Activated T-helper 17 cell treated with anti-CD3 and anti-CD28 coated beads, Interleukin-2, amount 50 U/mL, for 72 hours (primary cell): ENCODE measurements at regions not wholly inside any gene's neighbourhood (a gene's known extent, or its start where the extent isn't known, plus 50 kb on each side); places are given as distances from the start of the nearest gene placed in this dataset.
"Not testable (repeated sequence)": the region's sequence is repeated elsewhere in the genome, so short reads cannot be mapped to it uniquely, and the experiment has no call there.

Experiments used
- ATAC-seq: fragments of 150-1000 bp; cut with Tn5 transposase; replicated peaks from 2 replicates; pipeline ENCODE4 v1.10.0; 2021; ENCODE audit warnings: mild to moderate bottlenecking, moderate library complexity
- H3K27ac Mint-ChIP-seq: one replicate; pipeline ENCODE4 v1.8.0; 2022; ENCODE audit warnings: mixed read lengths
- H3K27me3 Mint-ChIP-seq: one replicate; pipeline ENCODE4 v1.8.0; 2022; ENCODE audit warnings: mixed read lengths
- H3K36me3 Mint-ChIP-seq: one replicate; pipeline ENCODE4 v1.8.0; 2022; ENCODE audit warnings: low read depth, mild to moderate bottlenecking, mixed read lengths
- H3K4me1 Mint-ChIP-seq: one replicate; pipeline ENCODE4 v1.8.0; 2022; ENCODE audit warnings: mixed read lengths
- H3K4me3 Mint-ChIP-seq: one replicate; pipeline ENCODE4 v1.8.0; 2022; ENCODE audit warnings: mild to moderate bottlenecking, mixed read lengths
- H3K9me3 Mint-ChIP-seq: one replicate; pipeline ENCODE4 v1.8.0; 2022; ENCODE audit warnings: mixed read lengths

DNA sequence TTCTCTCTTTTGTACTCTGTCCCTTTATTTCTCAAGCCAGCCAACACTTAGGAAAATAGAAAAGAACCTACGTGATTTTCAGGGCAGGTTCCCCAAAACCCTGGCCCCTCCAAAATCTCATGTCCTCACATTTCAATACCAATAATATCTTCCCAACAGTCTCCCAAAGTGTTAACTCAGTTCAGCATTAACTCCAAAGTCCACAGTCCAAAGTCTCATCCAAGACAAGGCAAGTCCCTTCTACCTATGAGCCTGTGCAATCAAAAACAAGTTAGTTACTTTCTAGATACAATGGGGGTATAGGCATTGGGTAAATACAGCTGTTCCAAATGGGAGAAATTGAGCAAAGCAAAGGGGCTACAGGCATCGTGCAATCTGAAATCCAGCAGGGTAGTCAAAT, 64.9 kb upstream of the ANO5 start:
- H3K27ac Mint-ChIP-seq, H3K27me3 Mint-ChIP-seq, H3K36me3 Mint-ChIP-seq, H3K4me1 Mint-ChIP-seq, H3K4me3 Mint-ChIP-seq, ATAC-seq: not testable (repeated sequence)
- H3K9me3 Mint-ChIP-seq = peaks cover 33% of the 10 kb centered on the region

DNA sequence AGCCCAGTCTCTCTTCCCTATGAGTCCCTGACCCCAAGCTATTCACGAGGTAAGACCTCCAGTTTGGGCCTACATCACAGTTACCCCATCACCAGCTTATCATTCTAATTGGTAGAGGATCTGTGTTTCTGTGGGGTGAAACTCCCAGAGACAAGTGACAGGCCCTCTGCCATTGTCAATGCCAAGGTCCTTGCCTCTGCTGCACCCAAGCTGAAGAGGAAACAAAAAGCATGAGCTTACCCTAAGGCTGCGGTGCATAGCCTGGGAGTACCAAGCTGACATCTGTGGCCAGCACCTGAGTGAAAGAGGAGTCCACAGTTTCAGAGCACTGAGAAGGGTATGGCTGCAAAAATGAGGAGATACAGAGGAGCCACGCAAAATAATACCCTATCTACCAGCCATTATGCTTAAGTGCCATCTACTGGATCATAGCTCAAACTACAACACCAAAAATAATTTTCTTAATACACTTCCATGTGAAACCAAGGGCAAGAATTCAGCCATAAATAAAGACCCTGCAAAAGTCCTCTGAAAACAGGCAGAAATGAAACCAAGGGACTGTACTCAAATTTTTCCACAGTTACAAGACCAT, 62.3 kb upstream of the ANO5 start:
- Mint-ChIP-seq H3K27ac (no peak overlapping the region), H3K9me3 (peaks cover 24% of the 10 kb centered on the region), H3K36me3 (no peaks in the 10 kb centered on the region), H3K4me1 (no peaks in the 10 kb centered on the region), H3K27me3 (no peaks in the 10 kb centered on the region), H3K4me3 (no peak overlapping the region)
- no peak for ATAC-seq

DNA sequence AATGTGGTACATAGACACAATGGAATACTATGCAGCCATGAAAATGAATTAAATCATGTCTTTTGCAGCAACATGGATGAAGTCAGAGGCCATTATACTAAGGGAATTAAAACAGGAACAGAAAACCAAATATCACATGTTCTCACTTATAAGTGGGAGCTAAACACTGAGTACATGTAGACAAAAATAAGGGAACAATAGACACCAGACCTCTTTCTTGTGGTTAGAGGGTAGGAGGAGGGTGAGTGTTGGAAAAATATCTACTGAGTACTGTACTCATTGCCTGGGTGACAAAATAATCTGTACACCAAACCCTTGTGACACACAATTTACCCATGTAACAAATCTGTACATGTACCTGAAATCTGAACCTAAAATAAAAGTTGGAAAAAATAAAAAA, 59.1 kb upstream of the ANO5 start:
- Mint-ChIP-seq H3K4me1 (no peaks in the 10 kb centered on the region), H3K27me3 (no peaks in the 10 kb centered on the region)

DNA sequence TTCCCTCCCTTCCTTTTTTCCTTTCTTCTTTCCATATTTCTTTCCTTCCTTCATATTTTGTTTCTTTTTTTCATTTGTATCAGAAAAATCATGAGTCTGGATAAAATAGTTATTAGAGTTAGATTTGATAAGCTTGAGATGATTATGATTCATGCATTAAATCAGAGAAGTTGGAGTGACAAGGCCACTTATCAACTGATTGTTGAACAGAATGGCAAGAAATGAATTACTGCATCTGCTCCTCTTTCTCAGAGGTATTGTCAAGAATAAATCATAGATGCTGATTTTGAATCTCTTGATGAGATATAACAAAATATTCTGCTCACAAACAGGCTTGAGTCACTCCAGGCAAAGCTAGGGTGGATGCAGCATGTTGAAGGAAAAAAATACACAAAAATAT, 54.6 kb upstream of the ANO5 start:
- no peaks in the 10 kb centered on the region for H3K36me3 Mint-ChIP-seq
- H3K4me3 Mint-ChIP-seq = no peak overlapping the region
- no peak for ATAC-seq
- peaks cover 5% of the 10 kb centered on the region for H3K9me3 Mint-ChIP-seq
- H3K4me1 Mint-ChIP-seq = no peaks in the 10 kb centered on the region
- H3K27ac Mint-ChIP-seq = no peak overlapping the region
- H3K27me3 Mint-ChIP-seq = no peaks in the 10 kb centered on the region

More for the DNA sequence above, 59.1 kb upstream of the ANO5 start:
- no peak for ATAC-seq
- H3K27ac Mint-ChIP-seq = no peak overlapping the region
- peaks cover 15% of the 10 kb centered on the region for H3K9me3 Mint-ChIP-seq
- no peak overlapping the region for H3K4me3 Mint-ChIP-seq
- H3K36me3 Mint-ChIP-seq = no peaks in the 10 kb centered on the region
